ENCODE measurements at regions not wholly inside any gene's neighbourhood (a gene's known extent, or its start where the extent isn't known, plus 50 kb on each side); places are given as distances from the start of the nearest gene placed in this dataset.

DNA sequence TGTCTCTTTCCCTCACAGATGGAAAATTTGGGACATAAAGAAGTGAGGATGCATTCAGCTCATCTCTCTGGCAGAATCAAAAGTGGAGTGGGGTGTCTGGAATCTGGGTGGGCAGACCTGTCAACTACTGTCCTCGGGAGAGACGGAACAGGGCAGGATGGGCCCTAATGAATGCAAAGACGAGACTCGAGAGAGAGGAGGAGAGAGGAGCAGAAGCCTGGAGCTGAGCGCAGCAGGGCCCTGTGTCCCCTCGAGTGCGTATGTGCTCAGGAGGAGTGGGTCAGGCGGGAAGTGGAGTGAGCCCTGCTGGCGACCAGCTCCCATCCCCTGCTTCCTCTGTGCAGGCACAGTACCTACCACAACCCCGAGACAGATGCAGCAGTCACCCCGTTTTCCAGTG is 78.9 kb downstream of the TEX29 start:
- no peak for TF ChIP-seq CTCF (IDR thresholded peaks at IDR 0.05; ENCODE audit: extremely low read depth, insufficient read depth, missing control alignments)
- DNase-seq (ENCODE audit: low spot score) = no peak
- in situ Hi-C loops (cut with MboI; ENCODE audit: low pct_unique_long_range_greater_than_20kb, low sequenced_read_pairs, unreplicated experiment) = no loop called here

- in situ Hi-C loops (cut with MboI; ENCODE audit: low pct_unique_long_range_greater_than_20kb, low sequenced_read_pairs, unreplicated experiment) = no loop called here
- DNase-seq (ENCODE audit: low spot score) = no peak
- no peak for TF ChIP-seq CTCF (IDR thresholded peaks at IDR 0.05; ENCODE audit: extremely low read depth, insufficient read depth, missing control alignments)
These were observed 79.5 kb downstream of the TEX29 start for GRCh38 chr13:111399776-111400538.

DNA sequence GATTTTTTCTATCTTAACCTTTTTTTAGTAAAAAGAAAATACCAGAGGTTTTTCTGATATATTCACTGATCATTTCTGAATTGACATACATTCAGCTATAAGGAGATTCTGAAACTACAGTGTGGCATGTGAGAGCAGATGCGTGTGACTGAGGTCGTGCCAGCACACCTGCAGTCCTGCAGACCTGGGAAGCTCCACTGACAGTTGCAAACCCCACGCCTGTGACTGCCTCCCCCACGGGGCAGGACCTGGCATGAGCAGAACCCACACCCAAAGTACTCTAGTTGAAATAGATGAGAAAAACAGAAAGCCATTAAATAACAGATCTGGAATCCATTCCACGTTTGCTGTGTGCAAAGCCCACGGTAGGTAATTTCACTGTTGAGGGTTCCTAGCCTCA is 80.7 kb downstream of the TEX29 start:
- TF ChIP-seq CTCF (IDR thresholded peaks at IDR 0.05; ENCODE audit: extremely low read depth, insufficient read depth, missing control alignments) = no peak
- DNase-seq (ENCODE audit: low spot score) = no peak
- in situ Hi-C loops (cut with MboI; ENCODE audit: low pct_unique_long_range_greater_than_20kb, low sequenced_read_pairs, unreplicated experiment) = no loop called here

DNA sequence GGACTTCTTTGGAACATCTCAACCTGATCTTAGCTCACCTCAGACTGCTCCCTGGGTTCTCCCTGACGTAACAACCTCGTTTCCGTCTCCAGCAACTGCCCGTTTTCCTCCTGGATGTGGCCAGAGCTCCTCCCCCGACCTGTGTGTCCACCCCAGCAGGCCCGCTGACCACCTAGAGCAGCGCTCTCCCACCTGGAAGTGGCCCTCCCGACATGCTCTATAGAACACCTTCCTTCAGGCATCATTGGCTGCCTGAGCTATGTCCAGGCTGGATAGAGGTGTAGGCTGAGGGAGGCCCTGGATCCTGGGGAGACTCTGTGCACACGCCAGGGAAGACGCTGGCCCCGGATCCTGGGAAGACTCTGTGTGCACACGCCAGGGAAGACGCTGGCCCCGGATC is 81.3 kb downstream of the TEX29 start:
- no peak for TF ChIP-seq CTCF (IDR thresholded peaks at IDR 0.05; ENCODE audit: extremely low read depth, insufficient read depth, missing control alignments)
- DNase-seq (ENCODE audit: low spot score) = no peak
- in situ Hi-C loops (cut with MboI; ENCODE audit: low pct_unique_long_range_greater_than_20kb, low sequenced_read_pairs, unreplicated experiment) = no loop called here

GRCh38 chr13:111402441-111402840 is 82.0 kb downstream of the TEX29 start:
- DNase-seq (ENCODE audit: low spot score) = no peak
- in situ Hi-C loops (cut with MboI; ENCODE audit: low pct_unique_long_range_greater_than_20kb, low sequenced_read_pairs, unreplicated experiment) = no loop called here
- no peak for TF ChIP-seq CTCF (IDR thresholded peaks at IDR 0.05; ENCODE audit: extremely low read depth, insufficient read depth, missing control alignments)

DNA sequence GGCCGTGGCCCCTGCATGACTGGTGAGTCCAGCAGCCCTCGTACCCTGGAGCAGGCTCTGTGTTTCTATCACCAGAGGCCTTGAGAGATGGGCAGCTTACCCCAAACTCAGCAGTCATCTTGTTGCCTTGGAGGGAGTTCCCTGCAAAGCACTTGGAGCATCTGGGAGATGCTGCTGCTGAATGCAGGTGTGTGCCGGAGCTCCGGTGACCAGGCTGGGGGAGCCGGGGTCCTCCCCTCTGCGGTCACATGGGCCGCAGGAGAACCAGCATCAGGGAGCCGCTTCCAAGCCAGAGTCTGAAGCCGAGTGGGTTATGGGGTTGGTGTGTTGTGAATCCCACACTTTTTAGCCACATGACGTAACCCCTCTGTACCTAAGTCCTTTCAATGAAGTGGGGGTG is 82.8 kb downstream of the TEX29 start:
- in situ Hi-C loops (cut with MboI; ENCODE audit: low pct_unique_long_range_greater_than_20kb, low sequenced_read_pairs, unreplicated experiment) = no loop called here
- no peak for TF ChIP-seq CTCF (IDR thresholded peaks at IDR 0.05; ENCODE audit: extremely low read depth, insufficient read depth, missing control alignments)
- DNase-seq (ENCODE audit: low spot score) = no peak
